Gastroesophageal sphincter (tissue), 4 donors: ENCODE measurements at regions not wholly inside any gene's neighbourhood (a gene's known extent, or its start where the extent isn't known, plus 50 kb on each side); places are given as distances from the start of the nearest gene placed in this dataset.

ENCODE experiments used
- ATAC-seq: fragments of 150-250 bp; one replicate; pipeline ENCODE4 v1.9.1; 2016; ENCODE audit warnings: mild to moderate bottlenecking, moderate library complexity
- H3K27ac ChIP-seq, 4 donors: fragments of 200-600 bp; sonication (generic) in 3 of 4; 1 replicate in 3 of 4; 2 replicates in 1 of 4; pipeline ENCODE4 v1.5.1; 2016 to 2019
- H3K27me3 ChIP-seq: fragments of 200-600 bp; sonication (generic); one replicate; pipeline ENCODE4 v1.5.1; 2019
- H3K36me3 ChIP-seq, 2 donors: fragments of 200-600 bp; sonication (generic); one replicate each; pipeline ENCODE4 v1.5.1; 2019; ENCODE audit warnings: control low read depth in 1 of 2
- H3K4me1 ChIP-seq, 3 donors: fragments of 200-600 bp; sonication (generic); 1 replicate in 2 of 3; 2 replicates in 1 of 3; pipeline ENCODE4 v1.5.1; 2016 to 2019; ENCODE audit warnings: control low read depth in 2 of 3
- H3K4me3 ChIP-seq, 2 donors: fragments of 200-600 bp; sonication (generic); one replicate each; pipeline ENCODE4 v1.5.1; 2019; ENCODE audit warnings: mild to moderate bottlenecking in 1 of 2, moderate library complexity in 1 of 2
- H3K9me3 ChIP-seq, 3 donors: fragments of 200-600 bp; sonication (generic); one replicate each; pipeline ENCODE4 v1.5.1; 2017 to 2019; ENCODE audit warnings: control low read depth in 2 of 3
- EP300 ChIP-seq: sonication (generic); formaldehyde crosslinking; IDR thresholded peaks from one replicate; pipeline ENCODE4 v1.6.1; 2017; ENCODE audit warnings: antibody characterized with exemption, mild to moderate bottlenecking
- POLR2A ChIP-seq, 2 donors: fragments of 450-650 bp; IDR thresholded peaks; one replicate each; pipeline ENCODE4 v1.6.1; 2017; ENCODE audit warnings: antibody characterized with exemption in 2 of 2, mild to moderate bottlenecking in 2 of 2, moderate library complexity in 1 of 2
- POLR2AphosphoS5 ChIP-seq: sonication (generic); formaldehyde crosslinking; IDR thresholded peaks from one replicate; pipeline ENCODE4 v1.6.1; 2017; ENCODE audit warnings: antibody characterized with exemption
- WGBS, 2 donors: methylation state at CpG; one replicate each; pipeline ENCODE4 v1.1.5; 2018; ENCODE audit warnings: low coverage in 1 of 2; 5-methylcytosine and 5-hydroxymethylcytosine counted together
- TF ChIP-seq, protein P1 (sequence below), 4 experiments: fragments of 200-600 bp in 2 of 4; fragments of 450-650 bp in 2 of 4; sonication (generic) in 1 of 4; IDR thresholded peaks; one replicate each; pipeline ENCODE4 v1.5.1; 2017 to 2019; ENCODE audit warnings: antibody characterized with exemption in 4 of 4, mild to moderate bottlenecking in 2 of 4, moderate library complexity in 2 of 4

DNA sequence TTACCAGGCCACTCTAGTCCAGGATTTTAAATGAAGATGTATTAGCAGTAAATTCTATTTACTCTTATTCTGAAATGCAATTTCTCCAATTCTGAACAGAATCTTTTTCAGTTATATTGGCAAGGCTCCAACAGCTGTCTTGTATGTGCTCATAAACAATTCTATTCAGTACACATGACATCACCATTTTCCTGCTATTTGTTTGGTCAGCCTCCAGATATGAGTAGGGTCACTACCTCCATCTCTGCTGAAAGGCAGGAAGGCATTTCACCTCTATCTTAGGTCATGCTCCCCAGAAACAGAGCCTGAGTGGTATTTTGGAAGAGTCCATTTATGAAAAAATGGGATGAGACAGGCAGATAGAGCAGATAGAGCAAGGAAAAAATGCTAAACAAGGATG is 151.1 kb upstream of the ADGRL3 start:
- TF ChIP-seq POLR2A (IDR thresholded peaks at IDR 0.05) (no peak), POLR2AphosphoS5 (no peak), EP300 (no peak)
- TF ChIP-seq, protein P1, sequence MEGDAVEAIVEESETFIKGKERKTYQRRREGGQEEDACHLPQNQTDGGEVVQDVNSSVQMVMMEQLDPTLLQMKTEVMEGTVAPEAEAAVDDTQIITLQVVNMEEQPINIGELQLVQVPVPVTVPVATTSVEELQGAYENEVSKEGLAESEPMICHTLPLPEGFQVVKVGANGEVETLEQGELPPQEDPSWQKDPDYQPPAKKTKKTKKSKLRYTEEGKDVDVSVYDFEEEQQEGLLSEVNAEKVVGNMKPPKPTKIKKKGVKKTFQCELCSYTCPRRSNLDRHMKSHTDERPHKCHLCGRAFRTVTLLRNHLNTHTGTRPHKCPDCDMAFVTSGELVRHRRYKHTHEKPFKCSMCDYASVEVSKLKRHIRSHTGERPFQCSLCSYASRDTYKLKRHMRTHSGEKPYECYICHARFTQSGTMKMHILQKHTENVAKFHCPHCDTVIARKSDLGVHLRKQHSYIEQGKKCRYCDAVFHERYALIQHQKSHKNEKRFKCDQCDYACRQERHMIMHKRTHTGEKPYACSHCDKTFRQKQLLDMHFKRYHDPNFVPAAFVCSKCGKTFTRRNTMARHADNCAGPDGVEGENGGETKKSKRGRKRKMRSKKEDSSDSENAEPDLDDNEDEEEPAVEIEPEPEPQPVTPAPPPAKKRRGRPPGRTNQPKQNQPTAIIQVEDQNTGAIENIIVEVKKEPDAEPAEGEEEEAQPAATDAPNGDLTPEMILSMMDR (IDR thresholded peaks at IDR 0.05): no peak
- H3K27ac ChIP-seq: no peak overlapping the region
- H3K4me1 ChIP-seq: no peaks in the 10 kb centered on the region
- H3K36me3 ChIP-seq: no peaks in the 10 kb centered on the region
- no peak for ATAC-seq
- H3K9me3 ChIP-seq: no peaks in the 10 kb centered on the region
- no peaks in the 10 kb centered on the region for H3K27me3 ChIP-seq
- no peak overlapping the region for H3K4me3 ChIP-seq

DNA sequence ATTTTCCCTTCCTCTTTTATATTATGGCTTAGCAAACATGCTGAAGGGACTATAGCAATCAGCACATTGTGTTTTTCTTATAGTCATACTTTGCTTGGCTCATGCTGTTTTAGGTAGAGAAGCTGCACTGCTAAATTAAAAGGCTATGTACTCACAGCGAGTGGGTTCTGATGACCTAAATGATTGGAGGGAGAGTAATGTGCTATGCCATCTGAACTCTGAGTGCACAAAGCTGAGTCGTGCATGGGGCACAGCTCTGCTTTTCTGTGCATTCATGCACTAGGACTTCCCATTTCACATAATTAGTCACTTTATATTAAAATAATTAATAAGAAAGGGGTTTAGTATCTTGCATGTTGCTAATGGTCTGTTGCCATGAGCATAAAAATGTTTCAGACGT is 132.7 kb upstream of the ADGRL3 start:
- Histone ChIP-seq H3K36me3 (no peaks in the 10 kb centered on the region), H3K4me3 (no peak overlapping the region), H3K4me1 (no peaks in the 10 kb centered on the region), H3K27ac (no peak overlapping the region), H3K9me3 (no peaks in the 10 kb centered on the region), H3K27me3 (no peaks in the 10 kb centered on the region)
- ATAC-seq: no peak
- 64 to 78% methylated on average over 2 to 3 of the region's 3 CpGs for WGBS, 2 donors
- TF ChIP-seq, protein P1 (IDR thresholded peaks at IDR 0.05): no peak
- no peak for TF ChIP-seq POLR2AphosphoS5
- no peak for TF ChIP-seq POLR2A (IDR thresholded peaks at IDR 0.05)

DNA sequence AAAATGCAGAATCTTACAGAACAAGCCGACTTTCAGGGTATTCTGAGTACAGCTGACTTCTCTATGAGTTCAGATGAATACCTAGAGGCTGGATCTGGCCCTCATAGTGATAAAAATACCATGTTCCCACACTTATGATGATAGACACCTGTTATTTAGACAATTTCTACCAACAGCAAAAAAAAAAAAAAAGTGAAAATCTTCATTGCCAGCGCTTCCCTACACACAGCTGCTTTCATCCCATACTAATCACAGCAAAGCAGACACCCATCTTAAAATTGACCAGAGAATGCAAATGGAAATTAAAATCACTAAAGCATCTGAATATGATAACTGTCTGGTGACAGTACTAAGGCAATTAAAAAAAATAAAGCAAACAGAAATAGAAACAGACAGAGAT is 132.1 kb upstream of the ADGRL3 start:
- H3K27ac ChIP-seq: no peak overlapping the region
- H3K4me3 ChIP-seq: no peak overlapping the region
- H3K36me3 ChIP-seq: no peaks in the 10 kb centered on the region
- no peaks in the 10 kb centered on the region for H3K9me3 ChIP-seq
- H3K4me1 ChIP-seq: no peaks in the 10 kb centered on the region
- 84 to 100% methylated on average over 1 to 2 of the region's 2 CpGs for WGBS, 2 donors
- no peaks in the 10 kb centered on the region for H3K27me3 ChIP-seq
- ATAC-seq: no peak
- TF ChIP-seq POLR2A (IDR thresholded peaks at IDR 0.05) (no peak), POLR2AphosphoS5 (no peak), EP300 (no peak)
- TF ChIP-seq, protein P1 (IDR thresholded peaks at IDR 0.05): no peak

DNA sequence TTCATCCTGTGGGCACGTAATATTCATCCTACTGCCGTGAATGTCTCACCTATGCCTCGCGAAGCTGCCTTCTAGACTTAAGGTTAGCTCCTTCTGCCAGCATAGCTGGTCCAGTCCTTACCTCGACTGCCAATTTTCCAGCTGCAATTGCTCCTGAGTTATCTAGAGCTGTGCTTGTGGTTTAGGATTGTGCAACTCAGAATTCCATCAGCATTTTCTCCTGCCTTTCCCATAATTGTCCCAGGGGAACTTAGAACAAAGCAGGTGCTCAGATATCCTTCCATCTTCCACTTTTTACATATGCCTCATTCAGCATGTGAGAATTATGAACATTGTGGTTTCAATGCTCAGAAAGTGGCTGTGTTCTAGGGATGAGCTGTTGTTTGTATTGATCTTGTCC is 131.4 kb upstream of the ADGRL3 start:
- Histone ChIP-seq H3K27me3 (no peaks in the 10 kb centered on the region), H3K36me3 (no peaks in the 10 kb centered on the region), H3K9me3 (no peaks in the 10 kb centered on the region), H3K27ac (no peak overlapping the region), H3K4me3 (no peak overlapping the region), H3K4me1 (no peaks in the 10 kb centered on the region)
- ATAC-seq: no peak
- WGBS, 2 donors: 63 to 77% methylated on average over 5 of the region's 5 CpGs
- no peak for TF ChIP-seq EP300
- no peak for TF ChIP-seq POLR2A (IDR thresholded peaks at IDR 0.05)
- no peak for TF ChIP-seq POLR2AphosphoS5
- TF ChIP-seq, protein P1 (IDR thresholded peaks at IDR 0.05): no peak

DNA sequence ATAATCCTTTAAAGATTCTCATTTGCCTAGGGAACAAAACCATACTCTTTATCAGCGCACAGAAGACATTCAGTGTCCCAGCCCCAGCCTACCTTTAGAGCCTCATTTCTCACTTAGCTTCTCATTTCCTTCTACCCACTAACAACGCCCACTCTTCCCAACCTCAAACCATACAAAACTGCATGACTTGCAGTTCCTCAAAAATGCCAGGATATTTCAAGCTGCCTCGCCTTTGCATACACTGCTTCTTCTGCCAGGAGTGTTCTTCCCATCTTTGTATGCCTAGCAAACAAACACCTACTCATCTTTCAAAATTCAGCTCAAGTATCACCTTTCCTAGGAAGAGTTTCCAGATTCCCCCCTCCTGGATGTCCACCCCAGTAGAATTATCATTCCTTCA is 129.9 kb upstream of the ADGRL3 start:
- H3K4me3 ChIP-seq: no peak overlapping the region
- 85 to 96% methylated on average over 3 of the region's 3 CpGs for WGBS, 2 donors
- H3K36me3 ChIP-seq: no peaks in the 10 kb centered on the region
- H3K4me1 ChIP-seq: no peaks in the 10 kb centered on the region
- no peak for ATAC-seq
- H3K27ac ChIP-seq: no peak overlapping the region
- no peak for TF ChIP-seq POLR2A (IDR thresholded peaks at IDR 0.05)
- TF ChIP-seq POLR2AphosphoS5: no peak
- TF ChIP-seq, protein P1 (IDR thresholded peaks at IDR 0.05): no peak
- no peak for TF ChIP-seq EP300
- H3K27me3 ChIP-seq: no peaks in the 10 kb centered on the region
- H3K9me3 ChIP-seq: no peaks in the 10 kb centered on the region
